ENCODE measurements at regions not wholly inside any gene's neighbourhood (a gene's known extent, or its start where the extent isn't known, plus 50 kb on each side); places are given as distances from the start of the nearest gene placed in this dataset.

GRCh38 chr2:198488964-198489363 lies 684.6 kb downstream of the PLCL1 start:
- Histone ChIP-seq H3K36me3 (ENCODE audit: insufficient read depth, low read length, poor library complexity, severe bottlenecking) (no peaks in the 10 kb centered on the region), H3K9me3 (ENCODE audit: low read depth, low read length, poor library complexity, severe bottlenecking) (no peaks in the 10 kb centered on the region), H3K4me3 (ENCODE audit: low read depth, low read length, poor library complexity, severe bottlenecking) (no peak overlapping the region), H3K4me1 (ENCODE audit: insufficient read depth, low read length, poor library complexity, severe bottlenecking) (no peaks in the 10 kb centered on the region), H3K27me3 (replicated peaks; ENCODE audit: insufficient read depth, low read depth, low read length, poor library complexity) (peaks cover 7% of the 10 kb centered on the region), H3K27ac (ENCODE audit: low read depth, low read length, poor library complexity, severe bottlenecking) (no peak overlapping the region)
- BruUV-seq (replicated peaks): no TSS peak
- ChIA-PET CTCF (no interaction called here), POLR2A (ENCODE audit: low non-redundant PET) (no interaction called here)
- DNase-seq (ENCODE audit: low spot score): no peak
- TF ChIP-seq CTCF (conservative IDR thresholded peaks at IDR 0.05; ENCODE audit: low read depth, low read length): no peak
- TF ChIP-seq EZH2 (IDR thresholded peaks at IDR 0.05; ENCODE audit: borderline replicate concordance, low read depth, low read length, poor library complexity, severe bottlenecking): no peak
- intact Hi-C loops (cut with micrococcal nuclease; ENCODE audit: unreplicated experiment): no loop called here

DNA sequence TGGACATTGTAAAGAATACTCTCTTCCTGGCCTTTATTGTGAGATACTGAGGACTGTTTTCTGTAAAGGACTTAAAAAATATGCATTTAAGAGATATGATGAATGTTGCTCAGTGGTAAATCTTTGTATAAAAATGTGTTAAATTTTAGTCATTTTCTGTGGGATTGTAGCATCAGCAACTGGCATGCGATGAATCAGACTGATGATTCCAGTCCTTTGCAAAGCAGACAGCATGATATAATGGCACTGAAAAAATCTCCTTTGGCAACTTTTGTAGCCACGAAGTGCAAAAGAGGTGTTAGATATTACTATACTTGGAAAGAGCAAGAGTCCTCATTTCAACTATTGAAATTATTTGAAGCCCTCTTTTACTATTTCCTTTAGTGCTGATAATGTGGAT lies 678.7 kb downstream of the PLCL1 start:
- POLR2A ChIA-PET (ENCODE audit: low non-redundant PET): no interaction called here
- no TSS peak for BruUV-seq (replicated peaks)
- intact Hi-C loops (cut with micrococcal nuclease; ENCODE audit: unreplicated experiment): no loop called here

DNA sequence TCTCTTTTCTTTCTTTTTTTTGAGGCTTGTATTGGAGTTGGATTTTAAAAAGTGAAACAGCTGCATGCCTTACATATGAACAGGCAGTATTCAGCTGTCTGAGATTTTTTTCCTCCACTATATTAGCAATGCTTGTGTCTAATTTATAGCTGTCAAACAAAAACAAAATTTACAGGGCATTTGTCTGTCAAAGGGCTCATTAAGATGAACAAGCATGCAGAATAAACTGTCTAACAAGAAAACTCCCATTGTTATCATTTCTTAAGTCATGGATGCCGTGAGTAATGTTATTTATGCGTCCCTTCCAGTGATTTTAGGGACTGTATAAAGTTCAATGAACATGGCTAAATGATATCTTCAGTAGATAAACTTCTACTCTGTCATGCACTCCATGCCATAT lies 674.7 kb downstream of the PLCL1 start:
- TF ChIP-seq EZH2 (IDR thresholded peaks at IDR 0.05; ENCODE audit: borderline replicate concordance, low read depth, low read length, poor library complexity, severe bottlenecking): no peak
- TF ChIP-seq CTCF (conservative IDR thresholded peaks at IDR 0.05; ENCODE audit: low read depth, low read length): no peak
- POLR2A ChIA-PET (ENCODE audit: low non-redundant PET): no interaction called here
- Histone ChIP-seq H3K4me1 (ENCODE audit: insufficient read depth, low read length, poor library complexity, severe bottlenecking) (no peaks in the 10 kb centered on the region), H3K27me3 (replicated peaks; ENCODE audit: insufficient read depth, low read depth, low read length, poor library complexity) (peaks cover 5% of the 10 kb centered on the region), H3K27ac (ENCODE audit: low read depth, low read length, poor library complexity, severe bottlenecking) (no peak overlapping the region), H3K4me3 (ENCODE audit: low read depth, low read length, poor library complexity, severe bottlenecking) (no peak overlapping the region), H3K36me3 (ENCODE audit: insufficient read depth, low read length, poor library complexity, severe bottlenecking) (no peaks in the 10 kb centered on the region), H3K9me3 (ENCODE audit: low read depth, low read length, poor library complexity, severe bottlenecking) (no peaks in the 10 kb centered on the region)
- DNase-seq (ENCODE audit: low spot score): no peak
- intact Hi-C loops (cut with micrococcal nuclease; ENCODE audit: unreplicated experiment): no loop called here
- CTCF ChIA-PET: no interaction called here
- no TSS peak for BruUV-seq (replicated peaks)

More for the DNA sequence above, 678.7 kb downstream of the PLCL1 start:
- CTCF ChIA-PET: no interaction called here
- Histone ChIP-seq H3K27me3 (replicated peaks; ENCODE audit: insufficient read depth, low read depth, low read length, poor library complexity) (peaks cover 7% of the 10 kb centered on the region), H3K4me3 (ENCODE audit: low read depth, low read length, poor library complexity, severe bottlenecking) (no peak overlapping the region), H3K36me3 (ENCODE audit: insufficient read depth, low read length, poor library complexity, severe bottlenecking) (no peaks in the 10 kb centered on the region), H3K4me1 (ENCODE audit: insufficient read depth, low read length, poor library complexity, severe bottlenecking) (no peaks in the 10 kb centered on the region), H3K9me3 (ENCODE audit: low read depth, low read length, poor library complexity, severe bottlenecking) (no peaks in the 10 kb centered on the region), H3K27ac (ENCODE audit: low read depth, low read length, poor library complexity, severe bottlenecking) (no peak overlapping the region)
- TF ChIP-seq EZH2 (IDR thresholded peaks at IDR 0.05; ENCODE audit: borderline replicate concordance, low read depth, low read length, poor library complexity, severe bottlenecking) (no peak), CTCF (conservative IDR thresholded peaks at IDR 0.05; ENCODE audit: low read depth, low read length) (no peak)
- no peak for DNase-seq (ENCODE audit: low spot score)

All from A673 (cell line).